WTC11 (cell line): ENCODE measurements at regions not wholly inside any gene's neighbourhood (a gene's known extent, or its start where the extent isn't known, plus 50 kb on each side); places are given as distances from the start of the nearest gene placed in this dataset.

Source experiments
- ATAC-seq: fragments of 200-7000 bp; cut with Tn5 transposase; 2 replicates; pipeline ENCODE4 v1.10.0; 2021; ENCODE audit warnings: mild to moderate bottlenecking, moderate library complexity
- CTCF ChIA-PET: fragments of 300-600 bp; sonication (Branson Sonifier 250); formaldehyde crosslinking; loops from one replicate; lab custom pipeline; 2021; ENCODE audit warnings: antibody characterized with exemption; lab: Charles Lee
- POLR2A ChIA-PET: fragments of 350-600 bp; sonication (Branson Sonifier 250); formaldehyde crosslinking; loops from one replicate; lab custom pipeline; 2021; ENCODE audit warnings: antibody characterized with exemption; lab: Charles Lee
- DNase-seq: peaks from one replicate; pipeline ENCODE4 v3.0.0; 2021; ENCODE audit warnings: low spot score
- H3K27ac Mint-ChIP-seq: 2 replicates; pipeline ENCODE4 v1.8.0; 2021; ENCODE audit warnings: mixed read lengths
- H3K27me3 Mint-ChIP-seq: 2 replicates; pipeline ENCODE4 v1.8.0; 2021; ENCODE audit warnings: low read depth, mild to moderate bottlenecking, moderate library complexity, mixed read lengths
- H3K36me3 Mint-ChIP-seq: 2 replicates; pipeline ENCODE4 v1.8.0; 2021; ENCODE audit warnings: mixed read lengths
- H3K4me1 Mint-ChIP-seq: 2 replicates; pipeline ENCODE4 v1.8.0; 2022; ENCODE audit warnings: mixed read lengths
- H3K4me3 Mint-ChIP-seq: 2 replicates; pipeline ENCODE4 v1.8.0; 2021; ENCODE audit warnings: mild to moderate bottlenecking, moderate library complexity, mixed read lengths
- H3K9me3 Mint-ChIP-seq: 2 replicates; pipeline ENCODE4 v1.8.0; 2021; ENCODE audit warnings: mixed read lengths
- CREM ChIP-seq: sonication (generic); formaldehyde crosslinking; IDR thresholded peaks from 2 replicates; pipeline ENCODE4 v1.8.1; 2022; ENCODE audit warnings: mild to moderate bottlenecking, missing genetic modification reagents, moderate library complexity
- GTF2I ChIP-seq: fragments of 250-450 bp; sonication (Bioruptor Pico); conservative IDR thresholded peaks from 2 replicates; pipeline ENCODE4 v1.4.0; 2021; ENCODE audit warnings: mild to moderate bottlenecking
- KAT7 ChIP-seq: sonication (generic); formaldehyde crosslinking; IDR thresholded peaks from 2 replicates; pipeline ENCODE4 v1.8.1; 2023; ENCODE audit warnings: missing genetic modification reagents, mild to moderate bottlenecking, borderline replicate concordance
- MXD4 ChIP-seq: fragments of 250-450 bp; sonication (Bioruptor Pico); IDR thresholded peaks from 2 replicates; pipeline ENCODE4 v1.8.0; 2021; ENCODE audit warnings: mild to moderate bottlenecking, moderate library complexity, borderline replicate concordance
- NFATC4 ChIP-seq: fragments of 250-450 bp; sonication (Bioruptor Pico); IDR thresholded peaks from 2 replicates; pipeline ENCODE4 v1.9.0; 2021; ENCODE audit warnings: mild to moderate bottlenecking
- NR3C1 ChIP-seq: sonication (generic); formaldehyde crosslinking; conservative IDR thresholded peaks from 2 replicates; pipeline ENCODE4 v1.8.1; 2023; ENCODE audit warnings: low read depth, mild to moderate bottlenecking, missing genetic modification reagents
- PRRX2 ChIP-seq: fragments of 250-450 bp; sonication (Bioruptor Pico); IDR thresholded peaks from 2 replicates; pipeline ENCODE4 v1.8.0; 2021; ENCODE audit warnings: mild to moderate bottlenecking
- SMAD4 ChIP-seq: sonication (generic); formaldehyde crosslinking; IDR thresholded peaks from 2 replicates; pipeline ENCODE4 v1.8.0; 2022; ENCODE audit warnings: mild to moderate bottlenecking, missing genetic modification reagents
- SOX15 ChIP-seq: fragments of 250-450 bp; sonication (Bioruptor Pico); IDR thresholded peaks from 2 replicates; pipeline ENCODE4 v1.9.0; 2021; ENCODE audit warnings: mild to moderate bottlenecking
- ZNF121 ChIP-seq: sonication (generic); formaldehyde crosslinking; IDR thresholded peaks from 2 replicates; pipeline ENCODE4 v1.8.0; 2023; ENCODE audit warnings: missing genetic modification reagents
- ZNF416 ChIP-seq: fragments of 250-450 bp; sonication (Bioruptor Pico); IDR thresholded peaks from 2 replicates; pipeline ENCODE4 v1.9.0; 2021; ENCODE audit warnings: mild to moderate bottlenecking, inconsistent platforms
- TF ChIP-seq, protein P1 (sequence below): fragments of 250-450 bp; sonication (Bioruptor Pico); conservative IDR thresholded peaks from 2 replicates; pipeline ENCODE4 v1.9.0; 2021; ENCODE audit warnings: mild to moderate bottlenecking
- TF ChIP-seq, protein P2 (sequence below): fragments of 200-600 bp; IDR thresholded peaks from 2 replicates; pipeline ENCODE4 v1.8.0; 2022; ENCODE audit warnings: antibody characterized with exemption
- TF ChIP-seq, protein P3 (sequence below): sonication (generic); formaldehyde crosslinking; conservative IDR thresholded peaks from 2 replicates; pipeline ENCODE4 v1.8.1; 2023; ENCODE audit warnings: mild to moderate bottlenecking, low read depth, missing genetic modification reagents, moderate library complexity
- TF ChIP-seq, protein P4 (sequence below): sonication (generic); formaldehyde crosslinking; IDR thresholded peaks from 2 replicates; pipeline ENCODE4 v1.8.1; 2022; ENCODE audit warnings: low read depth, missing genetic modification reagents, borderline replicate concordance
- TF ChIP-seq, protein P5 (sequence below): sonication (generic); formaldehyde crosslinking; IDR thresholded peaks from 2 replicates; pipeline ENCODE4 v1.8.1; 2022; ENCODE audit warnings: mild to moderate bottlenecking, missing genetic modification reagents, moderate library complexity, borderline replicate concordance
- TF ChIP-seq, protein P6 (sequence below): sonication (generic); formaldehyde crosslinking; IDR thresholded peaks from 2 replicates; pipeline ENCODE4 v1.8.1; 2023; ENCODE audit warnings: mild to moderate bottlenecking, missing genetic modification reagents

DNA sequence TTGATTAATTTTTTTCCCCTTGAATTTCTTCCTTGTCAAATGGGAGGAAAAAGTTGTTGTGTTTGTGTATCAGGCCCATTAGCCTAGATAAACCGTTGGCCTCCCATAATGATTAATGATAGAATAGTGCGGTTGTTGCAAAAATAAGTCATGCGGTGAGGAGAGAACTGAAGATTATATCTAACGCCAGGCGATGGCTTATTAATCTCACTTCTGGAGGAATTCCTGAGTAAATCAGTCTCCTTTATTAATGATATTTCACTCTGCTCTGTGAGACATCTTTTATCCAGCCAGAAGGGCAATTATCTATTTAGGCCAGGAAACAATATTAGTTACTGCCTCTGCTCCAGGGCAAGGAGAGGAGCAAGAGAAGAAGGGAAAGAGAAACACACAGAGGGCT is 107.3 kb downstream of the IRX5 start:
- no peaks in the 10 kb centered on the region; the same call in 1 of the 2 replicates for H3K27me3 Mint-ChIP-seq
- no peaks in the 10 kb centered on the region for H3K9me3 Mint-ChIP-seq
- H3K4me3 Mint-ChIP-seq = no peak overlapping the region
- H3K27ac Mint-ChIP-seq = no peak overlapping the region
- POLR2A ChIA-PET = no interaction called here
- CTCF ChIA-PET = no interaction called here
- no peak for TF ChIP-seq SOX15 (CRISPR knock-in tag)
- TF ChIP-seq, protein P1, sequence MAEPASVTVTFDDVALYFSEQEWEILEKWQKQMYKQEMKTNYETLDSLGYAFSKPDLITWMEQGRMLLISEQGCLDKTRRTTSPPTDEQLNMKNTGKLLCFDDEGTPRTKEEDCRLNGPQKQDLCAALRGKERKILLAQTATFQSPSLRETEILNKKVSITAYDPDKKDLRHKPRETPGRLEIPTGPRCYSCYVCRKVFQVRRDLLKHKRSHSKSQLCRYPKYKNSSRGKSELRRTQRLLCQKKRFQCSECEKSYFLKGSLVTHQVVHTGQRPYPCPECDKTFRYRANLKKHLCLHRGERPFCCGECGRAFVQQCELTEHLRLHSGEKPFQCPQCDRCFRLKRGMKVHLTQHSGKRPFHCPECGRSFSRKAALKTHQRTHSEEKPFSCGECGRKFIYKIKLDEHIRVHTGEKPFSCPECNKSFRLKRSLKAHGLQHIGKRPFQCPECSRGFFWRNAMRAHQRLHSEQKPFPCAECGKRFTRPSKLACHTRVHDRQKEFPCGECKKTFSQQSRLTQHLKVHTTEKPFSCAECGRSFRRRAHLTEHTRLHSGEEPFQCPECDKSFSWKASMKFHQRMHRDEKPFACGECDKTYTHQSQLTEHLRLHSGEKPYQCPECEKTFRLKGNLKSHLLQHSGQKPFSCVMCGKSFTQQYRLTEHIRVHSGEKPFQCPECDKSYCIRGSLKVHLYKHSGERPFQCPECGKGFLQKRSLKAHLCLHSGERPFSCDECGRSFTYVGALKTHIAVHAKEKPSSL (CRISPR knock-in tag) = no peak
- TF ChIP-seq NR3C1 (CRISPR knock-in tag) = no peak
- no peak for TF ChIP-seq ZNF416 (CRISPR knock-in tag)
- no peak for TF ChIP-seq NFATC4 (CRISPR knock-in tag)
- DNase-seq (no peak), ATAC-seq (no peak)
- no peaks in the 10 kb centered on the region for H3K4me1 Mint-ChIP-seq
- no peaks in the 10 kb centered on the region for H3K36me3 Mint-ChIP-seq

DNA sequence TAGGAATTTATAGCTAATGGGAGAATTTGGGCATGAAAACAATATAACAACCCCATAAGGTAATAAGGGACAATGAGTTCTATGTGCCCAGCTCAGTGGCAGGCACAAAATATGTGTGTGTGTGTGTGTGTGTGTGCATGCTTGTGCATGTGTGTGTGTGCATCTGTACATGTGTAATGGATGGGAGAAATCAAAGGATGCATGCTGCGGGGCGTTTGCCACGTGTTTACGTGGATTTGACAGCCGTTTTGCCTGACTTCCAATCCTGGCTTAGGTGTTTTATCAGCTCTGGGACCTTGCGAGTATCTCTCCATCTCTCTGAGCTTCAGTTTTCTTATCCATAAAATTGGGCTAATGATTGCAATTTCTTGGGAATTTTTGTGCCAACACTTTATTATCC is 108.4 kb downstream of the IRX5 start:
- H3K4me1 Mint-ChIP-seq = no peaks in the 10 kb centered on the region
- TF ChIP-seq, protein P2, sequence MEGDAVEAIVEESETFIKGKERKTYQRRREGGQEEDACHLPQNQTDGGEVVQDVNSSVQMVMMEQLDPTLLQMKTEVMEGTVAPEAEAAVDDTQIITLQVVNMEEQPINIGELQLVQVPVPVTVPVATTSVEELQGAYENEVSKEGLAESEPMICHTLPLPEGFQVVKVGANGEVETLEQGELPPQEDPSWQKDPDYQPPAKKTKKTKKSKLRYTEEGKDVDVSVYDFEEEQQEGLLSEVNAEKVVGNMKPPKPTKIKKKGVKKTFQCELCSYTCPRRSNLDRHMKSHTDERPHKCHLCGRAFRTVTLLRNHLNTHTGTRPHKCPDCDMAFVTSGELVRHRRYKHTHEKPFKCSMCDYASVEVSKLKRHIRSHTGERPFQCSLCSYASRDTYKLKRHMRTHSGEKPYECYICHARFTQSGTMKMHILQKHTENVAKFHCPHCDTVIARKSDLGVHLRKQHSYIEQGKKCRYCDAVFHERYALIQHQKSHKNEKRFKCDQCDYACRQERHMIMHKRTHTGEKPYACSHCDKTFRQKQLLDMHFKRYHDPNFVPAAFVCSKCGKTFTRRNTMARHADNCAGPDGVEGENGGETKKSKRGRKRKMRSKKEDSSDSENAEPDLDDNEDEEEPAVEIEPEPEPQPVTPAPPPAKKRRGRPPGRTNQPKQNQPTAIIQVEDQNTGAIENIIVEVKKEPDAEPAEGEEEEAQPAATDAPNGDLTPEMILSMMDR = no peak
- TF ChIP-seq MXD4 (CRISPR knock-in tag) (no peak), CREM (CRISPR knock-in tag) (no peak), ZNF121 (no peak), GTF2I (no peak), SMAD4 (CRISPR knock-in tag) (no peak), KAT7 (CRISPR knock-in tag) (no peak), PRRX2 (no peak)
- TF ChIP-seq, protein P3, sequence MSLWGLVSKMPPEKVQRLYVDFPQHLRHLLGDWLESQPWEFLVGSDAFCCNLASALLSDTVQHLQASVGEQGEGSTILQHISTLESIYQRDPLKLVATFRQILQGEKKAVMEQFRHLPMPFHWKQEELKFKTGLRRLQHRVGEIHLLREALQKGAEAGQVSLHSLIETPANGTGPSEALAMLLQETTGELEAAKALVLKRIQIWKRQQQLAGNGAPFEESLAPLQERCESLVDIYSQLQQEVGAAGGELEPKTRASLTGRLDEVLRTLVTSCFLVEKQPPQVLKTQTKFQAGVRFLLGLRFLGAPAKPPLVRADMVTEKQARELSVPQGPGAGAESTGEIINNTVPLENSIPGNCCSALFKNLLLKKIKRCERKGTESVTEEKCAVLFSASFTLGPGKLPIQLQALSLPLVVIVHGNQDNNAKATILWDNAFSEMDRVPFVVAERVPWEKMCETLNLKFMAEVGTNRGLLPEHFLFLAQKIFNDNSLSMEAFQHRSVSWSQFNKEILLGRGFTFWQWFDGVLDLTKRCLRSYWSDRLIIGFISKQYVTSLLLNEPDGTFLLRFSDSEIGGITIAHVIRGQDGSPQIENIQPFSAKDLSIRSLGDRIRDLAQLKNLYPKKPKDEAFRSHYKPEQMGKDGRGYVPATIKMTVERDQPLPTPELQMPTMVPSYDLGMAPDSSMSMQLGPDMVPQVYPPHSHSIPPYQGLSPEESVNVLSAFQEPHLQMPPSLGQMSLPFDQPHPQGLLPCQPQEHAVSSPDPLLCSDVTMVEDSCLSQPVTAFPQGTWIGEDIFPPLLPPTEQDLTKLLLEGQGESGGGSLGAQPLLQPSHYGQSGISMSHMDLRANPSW (CRISPR knock-in tag) = no peak
- TF ChIP-seq, protein P4, sequence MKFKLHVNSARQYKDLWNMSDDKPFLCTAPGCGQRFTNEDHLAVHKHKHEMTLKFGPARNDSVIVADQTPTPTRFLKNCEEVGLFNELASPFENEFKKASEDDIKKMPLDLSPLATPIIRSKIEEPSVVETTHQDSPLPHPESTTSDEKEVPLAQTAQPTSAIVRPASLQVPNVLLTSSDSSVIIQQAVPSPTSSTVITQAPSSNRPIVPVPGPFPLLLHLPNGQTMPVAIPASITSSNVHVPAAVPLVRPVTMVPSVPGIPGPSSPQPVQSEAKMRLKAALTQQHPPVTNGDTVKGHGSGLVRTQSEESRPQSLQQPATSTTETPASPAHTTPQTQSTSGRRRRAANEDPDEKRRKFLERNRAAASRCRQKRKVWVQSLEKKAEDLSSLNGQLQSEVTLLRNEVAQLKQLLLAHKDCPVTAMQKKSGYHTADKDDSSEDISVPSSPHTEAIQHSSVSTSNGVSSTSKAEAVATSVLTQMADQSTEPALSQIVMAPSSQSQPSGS = no peak
- TF ChIP-seq, protein P5, sequence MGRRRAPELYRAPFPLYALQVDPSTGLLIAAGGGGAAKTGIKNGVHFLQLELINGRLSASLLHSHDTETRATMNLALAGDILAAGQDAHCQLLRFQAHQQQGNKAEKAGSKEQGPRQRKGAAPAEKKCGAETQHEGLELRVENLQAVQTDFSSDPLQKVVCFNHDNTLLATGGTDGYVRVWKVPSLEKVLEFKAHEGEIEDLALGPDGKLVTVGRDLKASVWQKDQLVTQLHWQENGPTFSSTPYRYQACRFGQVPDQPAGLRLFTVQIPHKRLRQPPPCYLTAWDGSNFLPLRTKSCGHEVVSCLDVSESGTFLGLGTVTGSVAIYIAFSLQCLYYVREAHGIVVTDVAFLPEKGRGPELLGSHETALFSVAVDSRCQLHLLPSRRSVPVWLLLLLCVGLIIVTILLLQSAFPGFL (CRISPR knock-in tag) = no peak
- TF ChIP-seq, protein P6, sequence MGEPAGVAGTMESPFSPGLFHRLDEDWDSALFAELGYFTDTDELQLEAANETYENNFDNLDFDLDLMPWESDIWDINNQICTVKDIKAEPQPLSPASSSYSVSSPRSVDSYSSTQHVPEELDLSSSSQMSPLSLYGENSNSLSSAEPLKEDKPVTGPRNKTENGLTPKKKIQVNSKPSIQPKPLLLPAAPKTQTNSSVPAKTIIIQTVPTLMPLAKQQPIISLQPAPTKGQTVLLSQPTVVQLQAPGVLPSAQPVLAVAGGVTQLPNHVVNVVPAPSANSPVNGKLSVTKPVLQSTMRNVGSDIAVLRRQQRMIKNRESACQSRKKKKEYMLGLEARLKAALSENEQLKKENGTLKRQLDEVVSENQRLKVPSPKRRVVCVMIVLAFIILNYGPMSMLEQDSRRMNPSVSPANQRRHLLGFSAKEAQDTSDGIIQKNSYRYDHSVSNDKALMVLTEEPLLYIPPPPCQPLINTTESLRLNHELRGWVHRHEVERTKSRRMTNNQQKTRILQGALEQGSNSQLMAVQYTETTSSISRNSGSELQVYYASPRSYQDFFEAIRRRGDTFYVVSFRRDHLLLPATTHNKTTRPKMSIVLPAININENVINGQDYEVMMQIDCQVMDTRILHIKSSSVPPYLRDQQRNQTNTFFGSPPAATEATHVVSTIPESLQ (CRISPR knock-in tag) = no peak
- H3K9me3 Mint-ChIP-seq = no peaks in the 10 kb centered on the region
- no peaks in the 10 kb centered on the region; the same call in 1 of the 2 replicates for H3K27me3 Mint-ChIP-seq
- DNase-seq = no peak
- no peak overlapping the region for H3K4me3 Mint-ChIP-seq
- POLR2A ChIA-PET = no interaction called here
- no peak for ATAC-seq
- no peaks in the 10 kb centered on the region for H3K36me3 Mint-ChIP-seq
- H3K27ac Mint-ChIP-seq = no peak overlapping the region
- CTCF ChIA-PET = interaction anchor here (1.2 kb wide), 1 partner anchor 10 kb away, joined by 3 read pairs; no protein-coding TSS in a partner anchor
